Fibroblast of gingiva (primary cell): ENCODE measurements at regions not wholly inside any gene's neighbourhood (a gene's known extent, or its start where the extent isn't known, plus 50 kb on each side); places are given as distances from the start of the nearest gene placed in this dataset.

Experiments
- DNase-seq: peaks from one replicate; pipeline ENCODE4 v3.0.0-alpha.2; 2011; ENCODE audit warnings: low read depth

DNA sequence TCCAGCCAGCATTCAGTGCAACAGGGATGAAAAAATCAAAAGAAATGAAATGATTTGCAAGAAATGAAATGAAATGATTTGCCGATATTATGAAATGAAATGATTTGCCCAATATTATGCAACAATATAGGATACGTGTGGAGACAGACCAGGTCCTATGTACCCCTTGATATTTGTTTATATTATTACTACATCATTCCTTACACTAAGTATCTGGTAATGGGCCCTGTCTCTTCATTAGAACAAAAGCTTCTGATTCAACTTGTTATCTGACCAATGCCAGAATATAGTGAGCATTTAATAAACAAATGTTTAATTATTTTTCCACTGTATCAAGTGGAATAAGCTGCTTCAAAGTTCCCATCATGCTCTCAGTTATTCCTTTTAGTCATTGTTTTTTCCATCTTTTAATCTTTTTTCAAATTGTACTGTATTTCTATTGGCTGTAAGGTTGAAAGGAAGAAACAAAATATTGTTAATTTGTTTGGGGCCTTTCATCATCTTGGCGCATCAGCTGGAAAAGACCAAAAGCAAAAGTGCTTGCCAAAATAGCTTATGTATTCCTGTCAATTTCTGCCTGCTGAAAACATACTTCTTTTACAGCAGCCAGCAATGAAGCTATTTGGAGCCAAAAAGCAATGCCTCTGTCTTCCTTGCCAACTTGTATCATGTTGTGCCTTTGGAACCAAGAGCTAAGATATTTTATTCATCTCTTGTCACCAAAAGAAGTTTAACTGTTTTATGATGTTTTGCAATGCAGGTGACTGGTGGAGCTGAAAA, 2314.9 kb downstream of the LRRC4C start:
- no peak for DNase-seq

- no peak for DNase-seq
Observed at GRCh38 chr11:39139581-39139980, 2319.9 kb downstream of the LRRC4C start.

- DNase-seq: no peak
Observed at GRCh38 chr11:39120890-39121289, 2338.6 kb downstream of the LRRC4C start.

- no peak for DNase-seq
Observed at GRCh38 chr11:39113606-39114005, 2345.8 kb downstream of the LRRC4C start.

GRCh38 chr11:39102236-39102635, 2357.2 kb downstream of the LRRC4C start:
- DNase-seq: no peak

GRCh38 chr11:39078465-39078864, 2381.0 kb downstream of the LRRC4C start:
- DNase-seq: no peak

- no peak for DNase-seq
Observed at GRCh38 chr11:39037611-39038010, 2421.8 kb downstream of the LRRC4C start.

GRCh38 chr11:39036021-39036420, 2423.4 kb downstream of the LRRC4C start:
- no peak for DNase-seq

- no peak for DNase-seq
Observed at GRCh38 chr11:39021539-39021938, 2423.5 kb upstream of the RAG2 start.

DNA sequence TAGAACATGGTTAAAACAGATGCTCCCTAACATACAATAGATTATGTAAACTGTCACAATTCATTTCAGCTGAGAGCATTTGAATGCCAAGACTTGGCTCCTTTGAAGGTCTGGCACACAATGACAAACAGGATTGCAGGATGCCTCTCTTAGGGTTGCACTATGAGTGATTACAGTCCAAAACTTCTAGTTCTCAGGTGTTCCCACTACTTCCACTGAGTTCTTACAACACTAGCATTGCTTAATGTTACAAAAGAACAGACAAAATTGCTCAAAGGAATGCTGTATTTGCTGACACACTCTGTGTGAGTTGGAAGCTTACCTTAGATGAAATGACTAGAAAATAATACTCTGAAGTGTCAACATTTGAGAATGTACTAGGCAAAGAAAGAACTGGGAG, 2413.8 kb upstream of the RAG2 start:
- peak; percentile 11 for DNase-seq

GRCh38 chr11:38990841-38991240, 2392.8 kb upstream of the RAG2 start:
- no peak for DNase-seq

- no peak for DNase-seq
Observed at GRCh38 chr11:38990139-38990538, 2392.1 kb upstream of the RAG2 start.

DNA sequence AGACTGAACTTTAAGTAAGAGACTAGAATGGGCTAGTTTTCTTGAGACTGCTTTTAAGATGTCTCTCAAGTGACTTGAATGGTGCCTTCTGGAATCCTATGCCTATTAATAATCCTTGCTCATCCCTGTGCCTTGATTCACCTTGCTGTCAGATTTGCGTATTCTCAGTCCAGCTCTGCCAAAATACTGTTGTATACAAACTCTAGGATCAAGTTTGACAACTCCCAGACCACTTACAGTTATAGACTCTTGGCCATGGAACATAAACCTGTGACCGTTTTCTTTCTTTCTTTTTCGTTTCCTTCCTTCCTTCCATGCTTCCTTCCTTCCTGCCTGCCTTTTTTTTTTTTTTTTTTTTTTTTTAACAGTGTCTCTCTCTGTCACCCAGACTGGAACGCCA, 2390.9 kb upstream of the RAG2 start:
- DNase-seq: no peak

DNA sequence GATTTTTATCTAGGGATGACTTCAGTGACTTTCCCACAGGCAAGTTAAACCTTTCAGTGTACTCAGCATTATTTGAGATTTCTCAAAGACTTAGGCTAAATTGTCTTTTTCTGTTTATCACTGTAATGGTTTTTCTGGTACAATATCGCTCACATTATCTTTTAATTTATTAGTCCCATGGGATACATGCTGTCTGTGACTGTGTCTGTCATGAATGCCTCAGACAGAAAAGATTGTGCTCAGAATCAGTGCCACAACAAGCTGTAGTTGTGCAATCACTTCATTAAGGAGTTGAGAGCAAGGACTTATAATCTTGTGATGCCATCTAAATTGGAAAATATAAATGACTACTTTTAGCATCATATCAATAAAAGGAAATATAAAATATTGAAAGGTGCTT, 2374.2 kb upstream of the RAG2 start:
- DNase-seq: no peak

DNA sequence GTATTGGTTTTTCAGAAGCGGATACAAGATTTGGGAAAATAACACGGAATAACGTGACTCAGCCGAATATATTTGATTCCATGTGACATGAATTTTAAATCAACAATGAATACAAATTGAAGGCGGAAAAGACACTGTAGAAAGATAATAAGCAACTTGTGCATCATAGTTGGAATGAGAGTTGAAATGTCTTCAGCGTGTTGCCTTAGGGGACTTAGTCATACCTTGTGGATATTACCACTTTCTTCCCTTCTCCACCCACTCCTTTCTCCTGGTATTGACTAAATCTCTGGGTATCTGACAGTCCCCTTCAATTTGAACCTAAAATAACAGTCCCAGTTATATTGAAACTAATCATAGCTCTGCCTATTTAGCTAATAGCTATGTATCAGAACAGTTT, 2373.1 kb upstream of the RAG2 start:
- DNase-seq: no peak

GRCh38 chr11:38968951-38969350, 2370.9 kb upstream of the RAG2 start:
- DNase-seq: no peak

DNA sequence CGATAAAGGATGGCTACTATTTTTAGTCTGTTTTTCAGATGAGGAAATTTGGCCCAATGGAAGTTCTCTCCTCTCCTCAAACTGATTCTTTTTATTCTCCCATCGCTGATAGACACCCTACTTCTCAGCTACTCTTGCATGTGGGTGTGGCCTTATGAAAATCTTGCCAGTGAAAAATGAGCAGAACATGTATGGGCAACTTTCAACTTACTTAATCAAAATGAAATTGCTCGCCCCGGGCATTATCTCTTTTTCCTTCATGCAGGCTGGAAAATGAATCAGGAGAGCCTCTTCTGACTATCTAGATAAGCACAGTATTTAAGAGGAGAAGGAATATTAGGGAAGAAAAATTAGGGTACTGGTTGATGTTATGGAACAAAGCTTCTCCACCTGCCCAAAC, 2354.7 kb upstream of the RAG2 start:
- no peak for DNase-seq

GRCh38 chr11:38950867-38951266, 2352.8 kb upstream of the RAG2 start:
- DNase-seq: no peak

GRCh38 chr11:38948392-38948791, 2350.4 kb upstream of the RAG2 start:
- DNase-seq: no peak

- DNase-seq: no peak
Observed at GRCh38 chr11:38937709-38938108, 2339.7 kb upstream of the RAG2 start.

DNA sequence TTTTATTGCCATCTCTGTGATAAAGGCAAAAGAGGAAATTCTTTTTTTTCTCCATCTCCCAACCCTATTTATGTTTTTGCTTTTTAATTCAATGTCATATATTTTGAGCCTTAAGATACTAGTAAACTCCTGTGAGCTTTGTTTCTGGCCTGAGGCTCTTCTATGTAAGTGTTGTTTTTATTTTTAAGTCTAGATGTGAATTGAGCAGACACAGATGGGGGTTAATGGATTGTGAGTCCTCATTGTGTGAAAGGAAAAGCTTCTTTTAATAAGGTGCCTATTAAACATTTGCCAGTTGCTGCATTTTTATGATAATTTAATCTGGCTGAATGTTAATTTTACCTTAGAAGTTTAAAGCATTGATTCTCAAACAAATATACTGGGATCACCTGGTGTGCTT, 2337.9 kb upstream of the RAG2 start:
- DNase-seq: no peak

GRCh38 chr11:38927993-38928392, 2330.0 kb upstream of the RAG2 start:
- DNase-seq: no peak

DNA sequence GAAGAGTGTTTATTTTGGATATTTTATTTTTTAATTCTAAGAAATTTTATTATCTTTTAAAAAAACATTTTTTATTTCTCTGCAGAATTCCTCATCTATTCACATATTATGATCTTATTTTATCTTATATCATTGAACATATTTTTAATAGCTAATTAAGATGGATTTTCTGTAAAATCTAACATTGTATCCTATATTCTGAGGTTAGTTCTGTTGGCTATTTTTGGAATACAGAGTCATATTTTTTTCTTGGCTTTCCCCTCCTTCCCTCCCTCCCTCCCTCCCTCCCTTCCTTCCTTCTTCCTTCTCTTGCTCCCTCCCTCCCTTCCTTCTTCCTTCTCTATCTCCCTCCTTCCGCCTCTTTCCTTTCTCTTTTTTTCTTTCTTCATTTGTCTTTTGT, 2326.6 kb upstream of the RAG2 start:
- no peak for DNase-seq

DNA sequence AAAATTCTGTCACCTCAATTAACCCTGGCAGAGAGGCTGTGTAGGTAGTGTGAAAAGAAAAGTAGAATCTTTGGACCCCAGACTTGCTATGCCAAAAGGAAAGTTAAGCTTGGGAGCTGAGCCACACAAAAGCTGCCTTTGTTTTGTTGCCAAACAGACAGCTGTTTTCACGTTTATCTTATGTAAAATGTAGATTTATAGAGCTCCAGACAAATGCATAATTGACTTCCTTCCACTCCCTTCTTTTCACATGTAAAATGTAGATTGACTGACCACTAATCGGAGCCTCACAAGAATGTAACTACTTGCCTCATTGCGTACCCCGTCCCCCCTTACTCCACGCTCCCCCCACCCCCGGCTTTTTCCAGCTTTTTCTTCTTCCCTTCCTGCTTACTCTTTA, 2302.2 kb upstream of the RAG2 start:
- DNase-seq: no peak
